ENCODE measurements at regions not wholly inside any gene's neighbourhood (a gene's known extent, or its start where the extent isn't known, plus 50 kb on each side); places are given as distances from the start of the nearest gene placed in this dataset.

GRCh38 chr13:76459863-76460262 is 426.3 kb downstream of the KCTD12 start:
- DNase-seq = no peak

- DNase-seq = no peak
These were observed 430.2 kb downstream of the KCTD12 start for GRCh38 chr13:76455960-76456359.

GRCh38 chr13:76454991-76455390 is 431.2 kb downstream of the KCTD12 start:
- no peak for DNase-seq

GRCh38 chr13:76449716-76450115 is 436.5 kb downstream of the KCTD12 start:
- DNase-seq = no peak

- no peak for DNase-seq
These were observed 440.0 kb downstream of the KCTD12 start for GRCh38 chr13:76446191-76446590.

- DNase-seq = peak in 1 of 58 donors; percentile 1
These were observed 445.6 kb downstream of the KCTD12 start for GRCh38 chr13:76440568-76440967.

GRCh38 chr13:76439546-76439945 is 446.7 kb downstream of the KCTD12 start:
- no peak for DNase-seq

- no peak for DNase-seq
These were observed 448.2 kb downstream of the KCTD12 start for GRCh38 chr13:76438050-76438449.

GRCh38 chr13:76425935-76426334 is 460.3 kb downstream of the KCTD12 start:
- DNase-seq = peak in 3 of 58 donors; percentile 2 to 12 (median 2)

GRCh38 chr13:76421011-76421410 is 465.2 kb downstream of the KCTD12 start:
- no peak for DNase-seq

- no peak for DNase-seq
These were observed 467.8 kb downstream of the KCTD12 start for GRCh38 chr13:76418404-76418803.

- DNase-seq = no peak
These were observed 471.9 kb downstream of the KCTD12 start for GRCh38 chr13:76414320-76414719.

- no peak for DNase-seq
These were observed 480.0 kb downstream of the KCTD12 start for GRCh38 chr13:76406243-76406642.

- no peak for DNase-seq
These were observed 487.8 kb downstream of the KCTD12 start for GRCh38 chr13:76398425-76398824.

GRCh38 chr13:76397413-76397812 is 488.8 kb downstream of the KCTD12 start:
- no peak for DNase-seq

GRCh38 chr13:76389321-76389720 is 496.9 kb downstream of the KCTD12 start:
- DNase-seq = no peak

- DNase-seq = peak in 2 of 58 donors; percentile 2 to 3
These were observed 498.6 kb downstream of the KCTD12 start for GRCh38 chr13:76387566-76387965.

- no peak for DNase-seq
These were observed 499.9 kb downstream of the KCTD12 start for GRCh38 chr13:76386321-76386720.

- no peak for DNase-seq
These were observed 500.6 kb downstream of the KCTD12 start for GRCh38 chr13:76385586-76385985.

GRCh38 chr13:76383676-76384461 is 502.3 kb downstream of the KCTD12 start:
- peak in 1 of 58 donors; percentile 12 for DNase-seq

GRCh38 chr13:76380446-76381065 is 505.6 kb downstream of the KCTD12 start:
- peak in 17 of 58 donors; percentile 1 to 62 (median 8) for DNase-seq

- DNase-seq = no peak
These were observed 506.7 kb downstream of the KCTD12 start for GRCh38 chr13:76379341-76380105.

Data from anterior cingulate cortex (tissue), 58 donors.